Neural cell (in vitro differentiated cells): ENCODE measurements at regions not wholly inside any gene's neighbourhood (a gene's known extent, or its start where the extent isn't known, plus 50 kb on each side); places are given as distances from the start of the nearest gene placed in this dataset.

Experiments
- CTCF ChIP-seq: fragments of 450-650 bp; IDR thresholded peaks from 2 replicates; pipeline ENCODE4 v1.5.1; 2014; ENCODE audit warnings: antibody characterized with exemption, mild to moderate bottlenecking, moderate library complexity; ENCODE audit not compliant: poor library complexity, severe bottlenecking
- EZH2 ChIP-seq: fragments of 200-600, 300-800 bp; shearing (Covaris generic), sonication (generic); IDR thresholded peaks from 2 replicates; pipeline ENCODE4 v1.6.1; 2014; ENCODE audit warnings: antibody characterized with exemption, low read length, borderline replicate concordance, mild to moderate bottlenecking; ENCODE audit not compliant: insufficient read depth, poor library complexity, severe bottlenecking
- POLR2AphosphoS5 ChIP-seq: IDR thresholded peaks from 2 replicates; pipeline ENCODE4 v1.6.1; 2012
- REST ChIP-seq: IDR thresholded peaks from 2 replicates; pipeline ENCODE4 v1.6.1; 2012; ENCODE audit warnings: borderline replicate concordance
- SMC3 ChIP-seq: fragments of 450-650 bp; conservative IDR thresholded peaks from 2 replicates; pipeline ENCODE4 v1.6.1; 2014; ENCODE audit warnings: antibody characterized with exemption, mild to moderate bottlenecking, moderate library complexity; ENCODE audit not compliant: poor library complexity
- TAF1 ChIP-seq: IDR thresholded peaks from 2 replicates; pipeline ENCODE4 v1.6.1; 2012; ENCODE audit warnings: low read depth

- TF ChIP-seq CTCF (peak; percentile 77), TAF1 (no peak), SMC3 (peak; percentile 78), REST (no peak), POLR2AphosphoS5 (no peak), EZH2 (no peak)
Observed at GRCh38 chr4:181569553-181569952, 673.6 kb upstream of the TENM3 start.
